Uterus (tissue), 3 donors: ENCODE measurements at regions not wholly inside any gene's neighbourhood (a gene's known extent, or its start where the extent isn't known, plus 50 kb on each side); places are given as distances from the start of the nearest gene placed in this dataset.

ENCODE experiments used
- DNase-seq, 2 donors: peaks; one replicate each; pipeline ENCODE4 v3.0.0-alpha.2; 2019 to 2020
- H3K27ac ChIP-seq, 2 donors: fragments of 200-600 bp; sonication (generic); 1 replicate in 1 of 2; 2 replicates in 1 of 2; pipeline ENCODE4 v1.5.1; 2016 to 2018
- H3K27me3 ChIP-seq, 2 donors: fragments of 200-600 bp; sonication (generic); one replicate each; pipeline ENCODE4 v1.5.1; 2018 to 2019; ENCODE audit warnings: control low read depth in 1 of 2
- H3K36me3 ChIP-seq, 2 donors: fragments of 200-600 bp; sonication (generic); one replicate each; pipeline ENCODE4 v1.5.1; 2019; ENCODE audit warnings: control low read depth in 1 of 2
- H3K4me1 ChIP-seq, 2 donors: fragments of 200-600 bp; sonication (generic); one replicate each; pipeline ENCODE4 v1.5.1; 2018 to 2019; ENCODE audit warnings: control low read depth in 1 of 2
- H3K4me3 ChIP-seq, 2 donors: fragments of 200-600 bp; sonication (generic); 1 replicate in 1 of 2; 2 replicates in 1 of 2; pipeline ENCODE4 v1.5.1; 2018 to 2019; ENCODE audit warnings: mild to moderate bottlenecking in 1 of 2
- H3K9me3 ChIP-seq, 2 donors: fragments of 200-600 bp; sonication (generic); one replicate each; pipeline ENCODE4 v1.5.1; 2019; ENCODE audit warnings: control low read depth in 1 of 2
- POLR2A ChIP-seq, 2 donors: fragments of 450-650 bp; IDR thresholded peaks; one replicate each; pipeline ENCODE4 v1.6.1; 2016; ENCODE audit warnings: antibody characterized with exemption in 2 of 2, mild to moderate bottlenecking in 1 of 2, moderate library complexity in 1 of 2
- intact Hi-C: fragments of 100-400 bp; cut with DNase I; formaldehyde crosslinking; loops from one replicate; pipeline ENCODE4 v1.15.1; 2023; ENCODE audit warnings: low total_unique reads
- TF ChIP-seq, protein P1 (sequence below), 4 experiments: fragments of 200-600 bp in 2 of 4; fragments of 450-650 bp in 2 of 4; sonication (generic) in 2 of 4; IDR thresholded peaks; one replicate each; pipeline ENCODE4 v1.5.1; 2016 to 2019; ENCODE audit warnings: antibody characterized with exemption in 4 of 4, mild to moderate bottlenecking in 2 of 4, moderate library complexity in 1 of 4
- donor health status: DM: yes; HTN: yes; CAD: no.

DNA sequence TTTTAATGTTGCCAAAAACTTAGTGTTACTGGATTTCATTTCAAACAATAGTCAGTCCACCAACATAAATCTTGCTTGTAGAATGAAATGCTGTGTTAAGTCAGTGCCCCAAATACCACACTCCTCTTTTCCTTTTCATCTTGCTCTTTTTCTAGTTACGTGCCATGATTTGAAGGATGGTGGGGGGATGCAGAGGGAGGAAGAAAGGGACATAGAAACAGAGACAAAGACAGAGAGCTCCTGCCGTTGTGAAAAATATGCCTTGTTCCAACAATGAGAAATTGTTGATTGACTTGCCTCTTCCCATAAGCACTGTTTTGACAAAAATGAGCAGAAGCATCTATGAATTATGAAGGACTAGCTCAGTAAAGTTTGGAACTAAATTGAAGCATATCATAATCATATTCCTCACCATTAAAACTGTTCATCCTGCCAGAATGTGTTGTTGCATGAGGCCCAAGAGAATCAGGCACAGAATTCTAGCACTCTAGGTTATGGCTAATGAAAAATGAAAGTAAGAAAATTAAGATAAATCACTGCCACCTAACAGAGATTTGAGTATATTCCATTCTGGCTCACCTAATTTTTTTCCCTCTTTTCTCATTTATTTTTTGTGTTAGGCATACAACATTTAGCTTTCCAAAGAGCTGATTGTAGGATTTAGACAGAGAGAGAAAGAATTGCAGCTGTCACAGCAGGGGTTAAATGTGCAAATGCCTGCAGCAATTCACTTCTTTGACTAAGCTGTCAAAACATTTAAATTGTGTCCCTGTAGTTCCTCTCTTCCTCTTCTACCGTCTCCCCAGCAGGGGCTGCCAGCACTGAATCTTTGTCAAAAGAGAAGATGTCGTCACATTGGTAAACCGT lies 111.6 kb upstream of the PTPN13 start:
- intact Hi-C loops, result no loop called here
- peak overlapping the region in 1 of 2 donors; percentile 12 for H3K27ac ChIP-seq

DNA sequence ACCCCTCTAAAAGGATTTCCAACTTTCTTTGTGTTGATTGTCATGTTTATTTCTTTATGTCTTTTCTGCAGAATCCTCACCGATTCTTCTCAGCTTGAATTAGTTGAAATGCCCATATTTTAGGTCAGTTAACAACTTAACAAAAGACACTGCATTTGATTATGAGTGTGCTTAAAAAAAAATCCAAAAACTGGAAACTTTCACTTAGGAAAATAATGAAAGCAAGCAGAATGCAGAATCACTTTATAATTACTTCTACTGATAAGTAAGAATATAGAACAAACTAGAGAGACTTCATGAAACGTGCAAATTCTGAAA lies 111.0 kb upstream of the PTPN13 start:
- no peak overlapping the region for H3K4me3 ChIP-seq
- H3K27ac ChIP-seq, result peak overlapping the region in 1 of 2 donors; percentile 12
- intact Hi-C loops, result no loop called here
- no peaks in the 10 kb centered on the region for H3K4me1 ChIP-seq
- no peaks in the 10 kb centered on the region for H3K27me3 ChIP-seq
- no peak for DNase-seq
- TF ChIP-seq POLR2A (IDR thresholded peaks at IDR 0.05), result no peak
- TF ChIP-seq, protein P1, sequence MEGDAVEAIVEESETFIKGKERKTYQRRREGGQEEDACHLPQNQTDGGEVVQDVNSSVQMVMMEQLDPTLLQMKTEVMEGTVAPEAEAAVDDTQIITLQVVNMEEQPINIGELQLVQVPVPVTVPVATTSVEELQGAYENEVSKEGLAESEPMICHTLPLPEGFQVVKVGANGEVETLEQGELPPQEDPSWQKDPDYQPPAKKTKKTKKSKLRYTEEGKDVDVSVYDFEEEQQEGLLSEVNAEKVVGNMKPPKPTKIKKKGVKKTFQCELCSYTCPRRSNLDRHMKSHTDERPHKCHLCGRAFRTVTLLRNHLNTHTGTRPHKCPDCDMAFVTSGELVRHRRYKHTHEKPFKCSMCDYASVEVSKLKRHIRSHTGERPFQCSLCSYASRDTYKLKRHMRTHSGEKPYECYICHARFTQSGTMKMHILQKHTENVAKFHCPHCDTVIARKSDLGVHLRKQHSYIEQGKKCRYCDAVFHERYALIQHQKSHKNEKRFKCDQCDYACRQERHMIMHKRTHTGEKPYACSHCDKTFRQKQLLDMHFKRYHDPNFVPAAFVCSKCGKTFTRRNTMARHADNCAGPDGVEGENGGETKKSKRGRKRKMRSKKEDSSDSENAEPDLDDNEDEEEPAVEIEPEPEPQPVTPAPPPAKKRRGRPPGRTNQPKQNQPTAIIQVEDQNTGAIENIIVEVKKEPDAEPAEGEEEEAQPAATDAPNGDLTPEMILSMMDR (IDR thresholded peaks at IDR 0.05), result no peak
- H3K36me3 ChIP-seq, result no peaks in the 10 kb centered on the region
- no peaks in the 10 kb centered on the region for H3K9me3 ChIP-seq

More for the DNA sequence above, 111.6 kb upstream of the PTPN13 start:
- no peak for TF ChIP-seq POLR2A (IDR thresholded peaks at IDR 0.05)
- TF ChIP-seq, protein P1 (IDR thresholded peaks at IDR 0.05), result no peak
- Histone ChIP-seq H3K27me3 (no peaks in the 10 kb centered on the region), H3K36me3 (no peaks in the 10 kb centered on the region), H3K4me3 (no peak overlapping the region), H3K4me1 (no peaks in the 10 kb centered on the region), H3K9me3 (no peaks in the 10 kb centered on the region)
- no peak for DNase-seq

DNA sequence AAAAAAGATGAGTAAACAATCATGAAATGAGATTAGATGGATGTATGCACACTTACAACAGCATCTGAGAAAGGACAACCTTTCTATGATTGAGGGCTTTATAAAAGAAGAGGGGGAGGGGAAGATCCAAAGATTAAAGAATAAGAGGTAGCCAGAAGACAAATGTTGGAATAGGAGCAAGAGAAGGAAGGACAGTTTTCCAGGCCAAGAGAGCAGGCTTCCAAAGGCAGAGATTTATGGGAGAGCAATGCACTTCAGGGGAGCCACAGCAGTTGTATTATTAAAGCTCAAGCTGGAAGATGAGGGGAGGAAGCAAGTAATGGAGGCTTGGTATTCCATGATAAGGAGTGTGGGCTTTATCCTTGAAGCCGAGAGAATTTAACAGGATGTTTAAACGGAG lies 110.3 kb upstream of the PTPN13 start:
- Histone ChIP-seq H3K27ac (no peak overlapping the region), H3K36me3 (no peaks in the 10 kb centered on the region), H3K4me3 (no peak overlapping the region), H3K27me3 (no peaks in the 10 kb centered on the region), H3K9me3 (no peaks in the 10 kb centered on the region), H3K4me1 (no peaks in the 10 kb centered on the region)
- DNase-seq, result no peak
- intact Hi-C loops, result no loop called here
- TF ChIP-seq, protein P1 (IDR thresholded peaks at IDR 0.05), result no peak

DNA sequence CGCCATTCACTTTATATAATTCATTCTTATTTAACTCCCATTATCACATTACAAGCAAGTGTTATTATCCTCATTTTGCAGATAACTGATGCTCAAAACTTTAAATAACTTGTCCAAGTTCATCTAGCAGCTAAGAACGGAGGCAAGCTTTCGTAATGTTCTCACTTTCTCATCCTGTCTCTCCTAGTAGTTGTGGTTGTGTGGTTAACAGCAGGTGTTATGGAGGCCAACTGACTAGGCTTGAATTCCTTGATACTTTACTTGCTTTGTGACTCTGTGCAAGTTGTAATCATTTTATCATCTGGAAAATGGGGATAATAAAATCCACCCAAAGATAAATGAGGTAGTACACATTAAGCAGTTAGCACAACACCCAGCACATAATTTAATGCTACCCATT lies 109.9 kb upstream of the PTPN13 start:
- H3K27me3 ChIP-seq, result no peaks in the 10 kb centered on the region
- H3K27ac ChIP-seq, result no peak overlapping the region
- H3K4me1 ChIP-seq, result no peaks in the 10 kb centered on the region
- no peaks in the 10 kb centered on the region for H3K36me3 ChIP-seq
- intact Hi-C loops, result no loop called here
- TF ChIP-seq, protein P1 (IDR thresholded peaks at IDR 0.05), result no peak
- TF ChIP-seq POLR2A (IDR thresholded peaks at IDR 0.05), result no peak
- H3K9me3 ChIP-seq, result no peaks in the 10 kb centered on the region
- H3K4me3 ChIP-seq, result no peak overlapping the region
- DNase-seq, result no peak

DNA sequence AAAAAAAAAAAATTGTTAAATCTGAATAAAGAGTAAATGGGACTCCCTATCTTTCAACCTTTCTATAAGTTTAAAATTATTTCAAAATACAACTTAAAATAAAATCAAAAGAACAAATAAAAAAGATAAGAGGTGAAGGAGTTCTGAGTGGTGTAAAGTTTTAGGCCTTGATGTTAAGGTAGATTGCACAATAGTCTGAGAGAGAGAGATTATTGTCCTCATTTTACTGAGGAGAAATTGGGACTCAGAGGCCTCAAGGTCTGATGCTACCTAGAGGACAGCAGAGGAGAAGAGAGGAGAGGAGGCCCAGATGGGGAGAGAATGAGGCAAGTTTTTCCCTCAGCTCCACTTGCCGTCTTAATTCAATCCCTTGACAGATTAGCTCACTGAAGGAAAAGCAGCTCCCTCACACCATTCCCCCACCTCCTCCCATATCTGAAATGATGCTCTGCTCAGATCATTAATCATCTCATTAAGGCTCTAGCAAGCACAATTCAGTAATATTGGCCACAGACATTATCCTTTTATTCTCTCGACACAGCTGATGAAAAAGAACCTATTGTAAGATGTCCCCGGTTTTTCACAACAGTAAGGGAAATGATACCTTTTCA lies 106.3 kb upstream of the PTPN13 start:
- Histone ChIP-seq H3K27ac (no peak overlapping the region), H3K27me3 (no peaks in the 10 kb centered on the region), H3K4me3 (no peak overlapping the region), H3K9me3 (no peaks in the 10 kb centered on the region), H3K4me1 (no peaks in the 10 kb centered on the region), H3K36me3 (no peaks in the 10 kb centered on the region)
- DNase-seq, result no peak
- intact Hi-C loops, result no loop called here
- no peak for TF ChIP-seq POLR2A (IDR thresholded peaks at IDR 0.05)
- TF ChIP-seq, protein P1 (IDR thresholded peaks at IDR 0.05), result no peak
